22Rv1 (cell line): ENCODE measurements at regions not wholly inside any gene's neighbourhood (a gene's known extent, or its start where the extent isn't known, plus 50 kb on each side); places are given as distances from the start of the nearest gene placed in this dataset.

Experiments
- CTCF ChIP-seq: fragments of 450-650 bp; IDR thresholded peaks from 2 replicates; pipeline ENCODE4 v1.5.1; 2017; ENCODE audit warnings: mild to moderate bottlenecking
- ZFX ChIP-seq: fragments of 450-650 bp; IDR thresholded peaks from 2 replicates; pipeline ENCODE4 v1.6.1; 2017; ENCODE audit warnings: antibody characterized with exemption, borderline replicate concordance

- TF ChIP-seq CTCF, result no peak
- TF ChIP-seq ZFX, result no peak
Observed at GRCh38 chr1:213844632-213845031, 143.1 kb upstream of the PROX1 start.
